ENCODE measurements at regions not wholly inside any gene's neighbourhood (a gene's known extent, or its start where the extent isn't known, plus 50 kb on each side); places are given as distances from the start of the nearest gene placed in this dataset.

DNA sequence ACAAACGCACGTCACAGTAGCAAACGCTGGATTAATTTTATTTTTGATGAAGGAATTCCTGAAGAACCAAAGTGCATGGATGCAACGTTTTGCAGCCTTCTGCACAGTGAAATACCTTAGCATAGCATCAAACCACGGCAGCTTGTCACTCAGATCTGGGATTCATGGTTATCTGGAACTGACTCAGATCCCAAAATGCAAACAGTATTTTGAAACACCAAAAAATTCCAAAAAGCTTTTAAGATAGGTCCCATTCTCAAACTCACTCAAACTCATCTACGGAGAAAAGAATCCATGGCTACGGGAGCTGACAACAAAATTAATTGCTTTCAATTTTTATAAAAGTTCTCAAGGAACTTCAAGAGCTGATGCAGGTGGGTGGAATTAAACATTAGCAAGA, 116.2 kb upstream of the SALL4 start:
- Histone ChIP-seq H3K4me1 (ENCODE audit: control insufficient read depth, insufficient read depth, low read length) (no peaks in the 10 kb centered on the region), H3K27ac (ENCODE audit: low read length) (no peak overlapping the region), H3K27me3 (ENCODE audit: control insufficient read depth, insufficient read depth) (no peaks in the 10 kb centered on the region), H3K4me3 (ENCODE audit: low read length) (no peak overlapping the region), H3K9me3 (ENCODE audit: control insufficient read depth, low read length) (no peaks in the 10 kb centered on the region)
- 69% methylated on average over 7 of the region's 7 CpGs for WGBS
- ATAC-seq (no peak), DNase-seq (no peak)
- intact Hi-C loops (cut with DNase I), result no loop called here

DNA sequence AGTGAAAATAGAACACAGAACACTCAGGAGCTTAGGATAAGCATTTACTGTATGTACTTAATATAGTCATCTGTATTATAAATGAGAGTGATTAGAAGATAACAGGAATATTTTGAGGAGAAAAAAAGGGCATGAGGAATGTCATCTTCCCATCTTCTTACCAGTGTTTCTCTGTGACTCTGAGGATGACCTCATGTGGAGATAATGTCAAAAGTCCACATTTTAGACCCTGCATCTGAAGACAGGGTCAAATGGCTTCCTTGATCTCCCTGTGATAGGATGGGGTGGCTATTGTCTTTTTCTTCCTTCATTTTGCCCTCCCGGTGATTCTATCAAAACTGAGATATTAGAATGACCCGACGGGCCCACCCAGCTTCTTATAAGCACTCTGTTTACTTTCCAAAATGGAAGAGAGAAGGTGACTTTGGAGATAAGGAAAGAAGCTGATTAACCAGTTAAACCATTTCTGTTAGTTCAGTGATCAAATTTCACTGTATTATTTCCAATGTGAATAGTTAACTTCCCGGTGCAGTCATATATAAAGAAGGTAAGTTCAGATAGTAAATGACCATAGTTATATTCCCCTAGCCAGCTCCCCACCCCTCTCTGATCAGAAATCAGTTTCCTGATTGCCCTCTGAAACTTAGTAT, 115.7 kb upstream of the SALL4 start:
- Histone ChIP-seq H3K27me3 (ENCODE audit: control insufficient read depth, insufficient read depth) (no peaks in the 10 kb centered on the region), H3K4me1 (ENCODE audit: control insufficient read depth, insufficient read depth, low read length) (no peaks in the 10 kb centered on the region), H3K9me3 (ENCODE audit: control insufficient read depth, low read length) (no peaks in the 10 kb centered on the region), H3K27ac (ENCODE audit: low read length) (no peak overlapping the region), H3K4me3 (ENCODE audit: low read length) (no peak overlapping the region)
- DNase-seq, result no peak
- intact Hi-C loops (cut with DNase I), result no loop called here
- no peak for ATAC-seq
- WGBS, result 46% methylated on average over 4 of the region's 4 CpGs

DNA sequence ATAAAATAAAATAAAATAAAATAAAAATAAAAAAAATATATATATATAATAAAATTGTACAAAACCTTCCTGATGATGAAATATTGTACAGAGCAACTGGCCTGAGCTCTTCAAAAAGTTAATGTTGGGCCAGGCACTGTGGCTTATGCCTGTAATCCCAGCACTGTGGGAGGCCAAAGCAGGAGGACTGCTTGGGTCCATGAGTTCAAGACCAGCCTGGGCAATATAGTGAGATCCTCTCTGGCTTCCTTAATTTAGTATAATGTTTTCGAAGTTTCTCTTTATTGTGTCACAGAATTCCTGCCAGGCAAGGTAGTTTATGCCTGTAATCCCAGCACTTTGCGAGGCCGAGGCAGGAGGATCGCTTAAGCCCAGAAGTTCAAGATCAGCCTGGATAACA, 113.9 kb upstream of the SALL4 start:
- WGBS, result 96% methylated on average over 4 of the region's 4 CpGs
- intact Hi-C loops (cut with DNase I), result no loop called here
- Histone ChIP-seq H3K9me3 (ENCODE audit: control insufficient read depth, low read length) (no peaks in the 10 kb centered on the region), H3K27me3 (ENCODE audit: control insufficient read depth, insufficient read depth) (no peaks in the 10 kb centered on the region), H3K27ac (ENCODE audit: low read length) (no peak overlapping the region), H3K4me1 (ENCODE audit: control insufficient read depth, insufficient read depth, low read length) (no peaks in the 10 kb centered on the region), H3K4me3 (ENCODE audit: low read length) (no peak overlapping the region)
- no peak for DNase-seq
- ATAC-seq, result no peak

DNA sequence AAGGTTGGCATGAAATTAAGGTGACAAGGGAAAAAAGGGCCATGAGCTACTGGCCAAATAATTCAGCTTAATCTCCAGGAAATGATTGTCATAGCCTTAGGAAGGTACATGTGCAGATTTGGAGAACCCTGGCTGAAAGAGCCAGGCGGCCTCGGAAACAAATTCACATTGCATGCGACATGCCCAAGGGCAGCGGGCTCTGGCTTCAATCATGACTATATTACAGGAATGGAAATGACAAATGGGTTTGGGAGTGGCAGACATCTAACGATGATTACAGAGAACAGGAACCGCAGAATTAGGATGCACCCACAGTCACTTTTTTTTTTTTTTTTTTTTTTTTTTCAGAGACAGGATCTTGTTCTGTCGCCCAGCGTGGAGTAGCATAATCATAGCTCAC, 112.4 kb upstream of the SALL4 start:
- Histone ChIP-seq H3K4me3 (ENCODE audit: low read length) (no peak overlapping the region), H3K4me1 (ENCODE audit: control insufficient read depth, insufficient read depth, low read length) (no peaks in the 10 kb centered on the region), H3K9me3 (ENCODE audit: control insufficient read depth, low read length) (no peaks in the 10 kb centered on the region), H3K27me3 (ENCODE audit: control insufficient read depth, insufficient read depth) (no peaks in the 10 kb centered on the region), H3K27ac (ENCODE audit: low read length) (no peak overlapping the region)
- 80% methylated on average over 8 of the region's 8 CpGs for WGBS
- ATAC-seq, result no peak
- intact Hi-C loops (cut with DNase I), result no loop called here
- DNase-seq, result no peak

DNA sequence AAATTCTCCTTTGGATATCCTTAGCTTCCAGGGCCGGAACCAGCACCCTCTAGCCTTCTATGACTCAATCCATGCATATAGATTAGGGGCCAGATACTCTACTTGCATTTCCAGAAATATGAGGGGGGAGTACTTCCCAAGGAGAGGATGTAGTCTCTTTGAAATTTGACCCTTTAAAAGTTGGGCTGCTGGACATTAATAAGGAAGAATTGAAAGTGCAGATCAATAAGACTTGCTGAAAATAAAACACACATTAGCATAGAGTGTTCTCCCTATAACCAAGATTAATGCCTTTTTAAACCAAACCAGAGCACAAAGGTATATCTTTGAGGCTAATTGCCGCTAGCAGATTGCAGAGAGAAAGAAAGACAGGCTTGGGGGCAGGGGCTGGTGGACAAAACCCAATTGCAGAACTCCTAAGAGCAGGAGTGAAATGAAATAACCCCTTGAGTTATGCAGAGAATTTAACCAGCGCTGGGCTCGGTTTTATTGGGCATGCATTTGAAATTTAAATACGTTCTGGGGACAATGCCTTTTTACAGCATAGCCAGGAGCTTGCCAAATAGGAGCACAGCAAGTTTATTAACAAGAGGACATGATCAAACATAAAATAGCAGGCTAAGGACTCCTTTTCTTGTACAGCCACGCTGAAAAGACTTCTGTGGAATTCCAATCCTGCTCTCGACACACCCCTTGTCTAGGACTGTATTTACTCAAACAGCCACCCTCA, 108.2 kb upstream of the SALL4 start:
- 37% methylated on average over 7 of the region's 7 CpGs for WGBS
- ATAC-seq, result no peak
- Histone ChIP-seq H3K4me3 (ENCODE audit: low read length) (no peak overlapping the region), H3K27ac (ENCODE audit: low read length) (no peak overlapping the region), H3K27me3 (ENCODE audit: control insufficient read depth, insufficient read depth) (no peaks in the 10 kb centered on the region), H3K9me3 (ENCODE audit: control insufficient read depth, low read length) (no peaks in the 10 kb centered on the region), H3K4me1 (ENCODE audit: control insufficient read depth, insufficient read depth, low read length) (no peaks in the 10 kb centered on the region)
- DNase-seq, result no peak
- intact Hi-C loops (cut with DNase I), result no loop called here

DNA sequence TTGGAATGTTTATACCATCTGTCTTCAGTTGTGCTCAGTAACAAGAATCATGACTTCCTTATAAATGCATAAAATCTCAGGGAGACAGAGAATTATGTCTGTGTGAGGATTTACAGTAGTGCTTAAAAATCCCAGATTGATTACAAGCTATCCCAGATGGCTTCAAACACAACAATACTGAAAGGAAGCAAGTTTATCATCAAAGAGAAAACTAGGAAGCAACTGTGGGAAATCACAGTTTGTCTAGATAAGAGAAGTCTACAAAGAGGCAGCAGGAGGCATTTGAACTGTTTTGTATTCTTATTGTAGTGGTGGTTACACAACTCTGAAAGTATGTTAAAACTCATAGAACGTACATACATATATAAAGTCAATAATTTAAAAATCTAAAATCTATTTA, 104.4 kb upstream of the SALL4 start:
- no peak overlapping the region for H3K27ac ChIP-seq (ENCODE audit: low read length)
- H3K27me3 ChIP-seq (ENCODE audit: control insufficient read depth, insufficient read depth), result no peaks in the 10 kb centered on the region
- WGBS, result 65% methylated on average over 1 of the region's 1 CpG
- intact Hi-C loops (cut with DNase I), result loop anchor here in 1 of 4 donors (10.0 kb wide), 1 partner anchor 62 kb away; no protein-coding TSS in a partner anchor
- no peaks in the 10 kb centered on the region for H3K4me1 ChIP-seq (ENCODE audit: control insufficient read depth, insufficient read depth, low read length)
- H3K9me3 ChIP-seq (ENCODE audit: control insufficient read depth, low read length), result no peaks in the 10 kb centered on the region
- no peak for ATAC-seq
- DNase-seq, result no peak
- H3K4me3 ChIP-seq (ENCODE audit: low read length), result no peak overlapping the region

DNA sequence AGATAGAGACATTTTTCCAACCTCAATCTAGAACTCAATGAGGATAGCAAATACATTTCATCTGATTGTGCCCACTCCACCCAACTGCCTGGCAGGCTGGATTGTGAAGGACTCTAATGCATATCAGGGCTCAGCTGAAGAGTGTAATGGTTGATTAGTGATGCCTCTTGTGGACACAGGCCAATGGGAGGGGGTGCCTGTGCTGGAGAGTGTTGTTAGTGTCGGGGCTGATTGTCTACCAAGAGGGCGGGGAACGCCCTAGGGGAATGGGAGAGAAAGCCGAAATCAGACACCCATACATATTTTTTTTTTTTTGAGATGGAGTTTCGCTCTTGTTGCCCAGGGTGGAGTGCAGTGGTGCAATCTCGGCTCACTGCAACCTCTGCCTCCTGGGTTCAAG, 103.7 kb upstream of the SALL4 start:
- no peak for DNase-seq
- H3K9me3 ChIP-seq (ENCODE audit: control insufficient read depth, low read length), result no peaks in the 10 kb centered on the region
- H3K27ac ChIP-seq (ENCODE audit: low read length), result no peak overlapping the region
- ATAC-seq, result no peak
- WGBS, result 81% methylated on average over 6 of the region's 6 CpGs
- no peaks in the 10 kb centered on the region for H3K27me3 ChIP-seq (ENCODE audit: control insufficient read depth, insufficient read depth)
- intact Hi-C loops (cut with DNase I), result loop anchor here in 1 of 4 donors (10.0 kb wide), 1 partner anchor 61 kb away; no protein-coding TSS in a partner anchor
- no peak overlapping the region for H3K4me3 ChIP-seq (ENCODE audit: low read length)
- H3K4me1 ChIP-seq (ENCODE audit: control insufficient read depth, insufficient read depth, low read length), result no peaks in the 10 kb centered on the region

DNA sequence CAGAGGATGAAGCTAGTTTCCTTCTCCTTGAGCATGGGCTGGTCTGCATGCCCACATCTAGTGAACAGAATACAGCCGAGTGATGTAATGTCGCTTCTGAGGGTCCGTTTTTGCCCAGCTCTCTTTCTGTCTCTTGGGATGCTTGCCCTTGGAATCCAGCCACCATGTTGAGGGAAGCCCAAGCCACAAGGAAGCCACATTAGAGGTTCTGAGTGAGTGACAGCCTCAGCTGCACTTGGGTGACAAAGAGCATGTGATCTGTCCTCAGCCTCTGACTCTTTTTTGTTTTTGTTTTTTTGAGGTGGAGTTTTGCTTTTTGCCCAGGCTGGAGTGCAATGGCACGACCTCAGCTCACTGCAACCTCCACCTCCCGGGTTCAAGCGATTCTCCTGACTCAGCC, 100.6 kb upstream of the SALL4 start:
- H3K4me3 ChIP-seq (ENCODE audit: low read length), result no peak overlapping the region
- no peak for ATAC-seq
- no peaks in the 10 kb centered on the region for H3K27me3 ChIP-seq (ENCODE audit: control insufficient read depth, insufficient read depth)
- H3K27ac ChIP-seq (ENCODE audit: low read length), result no peak overlapping the region
- intact Hi-C loops (cut with DNase I), result loop anchor here in 1 of 4 donors (10.0 kb wide), 1 partner anchor 58 kb away; no protein-coding TSS in a partner anchor
- 79% methylated on average over 6 of the region's 6 CpGs for WGBS
- DNase-seq, result no peak
- no peaks in the 10 kb centered on the region for H3K9me3 ChIP-seq (ENCODE audit: control insufficient read depth, low read length)
- no peaks in the 10 kb centered on the region for H3K4me1 ChIP-seq (ENCODE audit: control insufficient read depth, insufficient read depth, low read length)

DNA sequence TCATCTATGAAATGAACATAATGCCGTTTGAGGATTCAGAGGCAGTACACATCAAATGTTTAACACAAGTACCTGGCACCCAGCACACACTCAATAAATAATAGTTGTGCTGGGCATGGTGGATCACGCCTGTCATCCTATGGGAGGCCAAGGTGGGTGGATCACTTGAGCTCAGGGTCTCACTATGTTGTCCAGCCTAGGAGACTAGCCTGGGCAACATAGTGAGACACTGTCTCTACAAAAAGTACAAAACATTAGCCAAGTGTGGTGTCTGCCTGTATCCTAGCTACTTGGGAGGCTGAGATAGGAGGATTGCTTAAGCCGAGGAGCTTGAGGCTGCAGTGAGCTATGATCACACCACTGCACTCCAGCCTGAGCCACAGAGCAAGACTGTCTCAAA, 98.1 kb upstream of the SALL4 start:
- intact Hi-C loops (cut with DNase I), result loop anchor here in 1 of 4 donors (10.0 kb wide), 1 partner anchor 56 kb away; no protein-coding TSS in a partner anchor
- no peak for DNase-seq
- H3K27me3 ChIP-seq (ENCODE audit: control insufficient read depth, insufficient read depth), result no peaks in the 10 kb centered on the region
- ATAC-seq, result no peak
- no peak overlapping the region for H3K27ac ChIP-seq (ENCODE audit: low read length)
- WGBS, result 93% methylated on average over 3 of the region's 3 CpGs
- H3K4me3 ChIP-seq (ENCODE audit: low read length), result no peak overlapping the region
- no peaks in the 10 kb centered on the region for H3K4me1 ChIP-seq (ENCODE audit: control insufficient read depth, insufficient read depth, low read length)
- no peaks in the 10 kb centered on the region for H3K9me3 ChIP-seq (ENCODE audit: control insufficient read depth, low read length)

DNA sequence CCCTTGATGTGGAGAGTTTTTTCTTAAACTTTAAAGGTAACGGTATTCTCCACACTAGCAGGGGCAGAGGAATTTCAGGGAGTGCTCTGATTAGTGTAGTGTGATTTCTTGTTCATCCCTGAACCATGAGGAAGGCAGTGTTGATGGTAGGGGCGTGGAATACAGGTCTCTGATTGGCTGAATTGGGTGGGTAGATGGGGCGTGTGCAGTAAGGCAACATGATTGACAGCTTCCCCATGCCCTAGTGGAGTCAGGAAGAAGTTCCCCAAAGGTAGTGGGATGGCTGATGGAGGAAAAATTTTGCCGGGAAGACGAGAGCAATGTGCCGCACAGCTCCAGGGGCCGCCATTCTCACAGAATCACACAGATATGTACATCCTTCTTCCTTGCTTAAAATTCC, 97.4 kb upstream of the SALL4 start:
- intact Hi-C loops (cut with DNase I), result loop anchor here in 1 of 4 donors (10.0 kb wide), 1 partner anchor 55 kb away; no protein-coding TSS in a partner anchor
- WGBS, result 84% methylated on average over 7 of the region's 7 CpGs

DNA sequence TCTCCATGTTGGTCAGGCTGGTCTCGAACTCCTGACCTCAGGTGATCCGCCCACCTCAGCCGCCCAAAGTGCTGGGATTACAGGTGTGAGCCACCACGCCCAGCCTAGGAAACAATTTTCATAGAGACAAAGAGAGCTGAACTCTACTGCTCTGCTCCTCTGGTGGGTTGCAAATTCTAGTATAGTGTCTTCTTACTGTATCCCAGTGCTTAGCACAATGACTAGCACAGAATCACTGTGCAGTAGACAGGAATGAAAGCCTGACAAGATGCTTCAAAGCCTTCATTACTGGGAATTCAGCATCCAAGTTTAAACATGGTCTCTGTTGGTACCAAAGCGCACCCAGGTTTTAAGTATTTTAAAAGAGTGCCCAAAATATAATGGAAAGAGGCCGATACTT, 96.5 kb upstream of the SALL4 start:
- WGBS, result 95% methylated on average over 6 of the region's 6 CpGs

More for the DNA sequence above, 97.4 kb upstream of the SALL4 start:
- ATAC-seq, result no peak
- H3K27me3 ChIP-seq (ENCODE audit: control insufficient read depth, insufficient read depth), result no peaks in the 10 kb centered on the region
- H3K9me3 ChIP-seq (ENCODE audit: control insufficient read depth, low read length), result no peaks in the 10 kb centered on the region
- no peak for DNase-seq
- H3K27ac ChIP-seq (ENCODE audit: low read length), result no peak overlapping the region
- H3K4me1 ChIP-seq (ENCODE audit: control insufficient read depth, insufficient read depth, low read length), result no peaks in the 10 kb centered on the region
- no peak overlapping the region for H3K4me3 ChIP-seq (ENCODE audit: low read length)

More for the DNA sequence above, 96.5 kb upstream of the SALL4 start:
- intact Hi-C loops (cut with DNase I), result no loop called here
- Histone ChIP-seq H3K4me1 (ENCODE audit: control insufficient read depth, insufficient read depth, low read length) (no peaks in the 10 kb centered on the region), H3K4me3 (ENCODE audit: low read length) (no peak overlapping the region), H3K27me3 (ENCODE audit: control insufficient read depth, insufficient read depth) (no peaks in the 10 kb centered on the region), H3K9me3 (ENCODE audit: control insufficient read depth, low read length) (no peaks in the 10 kb centered on the region), H3K27ac (ENCODE audit: low read length) (no peak overlapping the region)
- no peak for ATAC-seq
- no peak for DNase-seq
